Ishikawa (cell line): ENCODE measurements at regions not wholly inside any gene's neighbourhood (a gene's known extent, or its start where the extent isn't known, plus 50 kb on each side); places are given as distances from the start of the nearest gene placed in this dataset.

ENCODE experiments used
- CEBPB ChIP-seq: IDR thresholded peaks from 2 replicates; pipeline ENCODE4 v1.6.1; 2012
- CREB1 ChIP-seq: IDR thresholded peaks from 2 replicates; pipeline ENCODE4 v1.6.1; 2012; ENCODE audit warnings: low read depth
- EGR1 ChIP-seq: IDR thresholded peaks from 2 replicates; pipeline ENCODE4 v1.6.1; 2012
- EP300 ChIP-seq: IDR thresholded peaks from 2 replicates; pipeline ENCODE4 v1.6.1; 2012; ENCODE audit warnings: borderline replicate concordance
- FOXM1 ChIP-seq: IDR thresholded peaks from 2 replicates; pipeline ENCODE4 v1.6.1; 2012; ENCODE audit warnings: low read depth, borderline replicate concordance
- MAX ChIP-seq: IDR thresholded peaks from 2 replicates; pipeline ENCODE4 v1.6.1; 2012
- NFIC ChIP-seq: IDR thresholded peaks from 2 replicates; pipeline ENCODE4 v1.6.1; 2012
- RAD21 ChIP-seq: IDR thresholded peaks from 2 replicates; pipeline ENCODE4 v1.6.1; 2012; ENCODE audit warnings: low read depth
- REST ChIP-seq: IDR thresholded peaks from 2 replicates; pipeline ENCODE4 v1.6.1; 2012; ENCODE audit warnings: low read depth, mild to moderate bottlenecking
- TAF1 ChIP-seq: IDR thresholded peaks from 2 replicates; pipeline ENCODE4 v1.6.1; 2012; ENCODE audit warnings: low read depth, mild to moderate bottlenecking
- TCF12 ChIP-seq: IDR thresholded peaks from 2 replicates; pipeline ENCODE4 v1.6.1; 2012; ENCODE audit warnings: low read depth
- TEAD4 ChIP-seq: IDR thresholded peaks from 2 replicates; pipeline ENCODE4 v1.6.1; 2012
- USF1 ChIP-seq: IDR thresholded peaks from 2 replicates; pipeline ENCODE4 v1.6.1; 2012
- YY1 ChIP-seq: IDR thresholded peaks from 2 replicates; pipeline ENCODE4 v1.6.1; 2012; ENCODE audit warnings: low read depth
- ZBTB7A ChIP-seq: IDR thresholded peaks from 2 replicates; pipeline ENCODE4 v1.6.1; 2012; ENCODE audit warnings: low read depth

- TF ChIP-seq YY1 = no peak
- TF ChIP-seq CEBPB = no peak
- no peak for TF ChIP-seq TAF1
- TF ChIP-seq EP300 = no peak
- no peak for TF ChIP-seq ZBTB7A
- no peak for TF ChIP-seq RAD21
- no peak for TF ChIP-seq EGR1
- TF ChIP-seq TCF12 = no peak
- no peak for TF ChIP-seq NFIC
- TF ChIP-seq MAX = no peak
- no peak for TF ChIP-seq CREB1
- TF ChIP-seq FOXM1 = no peak
- TF ChIP-seq REST = no peak
- no peak for TF ChIP-seq USF1
- TF ChIP-seq TEAD4 = no peak
Observed at GRCh38 chr12:47403681-47404080, 302.1 kb downstream of the RPAP3 start.

- no peak for TF ChIP-seq FOXM1
- TF ChIP-seq RAD21 = no peak
- no peak for TF ChIP-seq CREB1
- TF ChIP-seq MAX = no peak
- no peak for TF ChIP-seq TCF12
- no peak for TF ChIP-seq NFIC
- no peak for TF ChIP-seq EGR1
- TF ChIP-seq TEAD4 = no peak
- TF ChIP-seq EP300 = no peak
- TF ChIP-seq YY1 = no peak
- no peak for TF ChIP-seq TAF1
Observed at GRCh38 chr12:47400266-47400665, 305.6 kb downstream of the RPAP3 start.

- TF ChIP-seq ZBTB7A (no peak), RAD21 (peak; percentile 62), MAX (no peak)
Observed at GRCh38 chr12:47397664-47398281, 308.1 kb downstream of the RPAP3 start.

GRCh38 chr12:47396902-47397663, 308.7 kb downstream of the RPAP3 start:
- TF ChIP-seq FOXM1 (no peak), REST (no peak), NFIC (no peak), CEBPB (no peak), EGR1 (no peak), EP300 (no peak), TAF1 (no peak), MAX (no peak), TCF12 (no peak), CREB1 (no peak), TEAD4 (no peak), ZBTB7A (no peak), YY1 (no peak), USF1 (no peak), RAD21 (no peak)

- TF ChIP-seq EP300 = no peak
- no peak for TF ChIP-seq MAX
- no peak for TF ChIP-seq ZBTB7A
- TF ChIP-seq CEBPB = no peak
- TF ChIP-seq TCF12 = no peak
- TF ChIP-seq YY1 = no peak
- TF ChIP-seq EGR1 = no peak
- TF ChIP-seq CREB1 = no peak
- TF ChIP-seq REST = no peak
- no peak for TF ChIP-seq USF1
- no peak for TF ChIP-seq TEAD4
- TF ChIP-seq TAF1 = no peak
- TF ChIP-seq NFIC = no peak
- no peak for TF ChIP-seq RAD21
- no peak for TF ChIP-seq FOXM1
Observed at GRCh38 chr12:47394070-47394469, 311.8 kb downstream of the RPAP3 start.
